Colonic mucosa (tissue), 4 donors: ENCODE measurements at regions not wholly inside any gene's neighbourhood (a gene's known extent, or its start where the extent isn't known, plus 50 kb on each side); places are given as distances from the start of the nearest gene placed in this dataset.

ENCODE experiments used
- DNase-seq: peaks from one replicate; pipeline ENCODE4 v3.0.0-alpha.2; 2020
- H3K27ac ChIP-seq: fragments of 200-600 bp; one replicate; pipeline ENCODE4 v1.8.0; 2021
- H3K27me3 ChIP-seq: fragments of 200-600 bp; one replicate; pipeline ENCODE4 v1.8.0; 2021
- H3K36me3 ChIP-seq: fragments of 200-600 bp; one replicate; pipeline ENCODE4 v1.8.0; 2021
- H3K4me1 ChIP-seq: fragments of 200-600 bp; one replicate; pipeline ENCODE4 v1.8.0; 2021; ENCODE audit warnings: mild to moderate bottlenecking
- H3K4me3 ChIP-seq: fragments of 200-600 bp; one replicate; pipeline ENCODE4 v1.8.0; 2021
- H3K9ac ChIP-seq, 2 donors: one replicate each; pipeline ENCODE4 v1.7.0; 2013; ENCODE audit warnings: control low read depth in 2 of 2, low read depth in 2 of 2, low read length in 2 of 2
- H3K9me3 ChIP-seq: fragments of 200-600 bp; one replicate; pipeline ENCODE4 v1.8.0; 2021
- intact Hi-C: fragments of 100-400 bp; cut with DNase I; formaldehyde crosslinking; loops from one replicate; pipeline ENCODE4 v1.14.1; 2022
- TF ChIP-seq, protein P1 (sequence below): fragments of 200-600 bp; IDR thresholded peaks from one replicate; pipeline ENCODE4 v1.8.0; 2022; ENCODE audit warnings: antibody characterized with exemption, mild to moderate bottlenecking
- donor health status: healthy.
- donor health status: DM: no; HTN: no; CAD: no.
- donor health status: DM: no; HTN: no; CAD: no.

DNA sequence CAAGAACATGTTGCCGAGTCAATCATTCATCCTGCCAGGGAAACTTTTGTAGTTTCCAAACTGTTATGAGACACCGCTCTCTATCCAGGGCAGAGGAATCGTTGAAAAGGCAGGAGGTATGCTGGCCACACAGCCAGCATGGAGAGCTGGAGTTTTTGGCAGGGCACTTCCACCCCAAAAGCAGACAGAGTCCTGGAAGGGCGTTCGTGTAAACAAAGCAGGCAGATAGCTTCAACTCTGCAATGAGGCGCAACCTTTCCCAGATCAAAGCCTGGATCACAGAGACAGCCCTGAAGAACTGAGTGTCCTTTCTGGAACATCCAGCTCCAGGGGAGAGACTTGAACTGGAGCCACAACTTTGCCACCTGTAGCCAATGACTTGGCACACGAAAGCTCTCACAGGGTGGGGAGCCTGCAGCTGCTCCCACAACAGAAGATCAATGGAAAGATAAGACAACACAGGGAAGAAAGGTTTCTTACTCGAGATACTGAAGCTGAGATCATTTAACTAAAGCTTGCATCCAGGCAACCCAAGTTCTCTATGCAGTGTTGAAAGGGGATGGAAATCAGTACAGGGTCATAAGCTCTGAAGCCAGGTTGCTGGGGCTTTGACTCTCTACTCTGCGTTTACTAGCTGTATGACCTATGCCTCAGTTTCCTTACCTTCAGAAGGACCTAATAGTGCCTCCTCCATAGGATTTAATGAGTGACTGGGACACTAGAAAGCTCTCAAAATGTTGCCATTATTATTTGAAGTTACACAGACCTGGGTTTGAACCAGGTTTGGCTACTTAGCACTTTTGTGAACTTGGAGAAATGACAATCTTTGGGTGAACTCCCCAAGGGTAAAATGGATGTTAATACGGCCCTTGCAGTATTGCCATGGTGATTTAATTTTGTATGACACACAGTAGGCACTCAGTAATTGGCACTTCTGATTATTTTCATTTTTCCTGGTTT is 434.8 kb upstream of the NPVF start:
- intact Hi-C loops = no loop called here
- H3K9ac ChIP-seq = no peak overlapping the region
- H3K4me1 ChIP-seq = no peaks in the 10 kb centered on the region
- no peaks in the 10 kb centered on the region for H3K9me3 ChIP-seq
- no peak overlapping the region for H3K4me3 ChIP-seq
- TF ChIP-seq, protein P1, sequence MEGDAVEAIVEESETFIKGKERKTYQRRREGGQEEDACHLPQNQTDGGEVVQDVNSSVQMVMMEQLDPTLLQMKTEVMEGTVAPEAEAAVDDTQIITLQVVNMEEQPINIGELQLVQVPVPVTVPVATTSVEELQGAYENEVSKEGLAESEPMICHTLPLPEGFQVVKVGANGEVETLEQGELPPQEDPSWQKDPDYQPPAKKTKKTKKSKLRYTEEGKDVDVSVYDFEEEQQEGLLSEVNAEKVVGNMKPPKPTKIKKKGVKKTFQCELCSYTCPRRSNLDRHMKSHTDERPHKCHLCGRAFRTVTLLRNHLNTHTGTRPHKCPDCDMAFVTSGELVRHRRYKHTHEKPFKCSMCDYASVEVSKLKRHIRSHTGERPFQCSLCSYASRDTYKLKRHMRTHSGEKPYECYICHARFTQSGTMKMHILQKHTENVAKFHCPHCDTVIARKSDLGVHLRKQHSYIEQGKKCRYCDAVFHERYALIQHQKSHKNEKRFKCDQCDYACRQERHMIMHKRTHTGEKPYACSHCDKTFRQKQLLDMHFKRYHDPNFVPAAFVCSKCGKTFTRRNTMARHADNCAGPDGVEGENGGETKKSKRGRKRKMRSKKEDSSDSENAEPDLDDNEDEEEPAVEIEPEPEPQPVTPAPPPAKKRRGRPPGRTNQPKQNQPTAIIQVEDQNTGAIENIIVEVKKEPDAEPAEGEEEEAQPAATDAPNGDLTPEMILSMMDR = no peak
- H3K36me3 ChIP-seq = no peaks in the 10 kb centered on the region
- DNase-seq = no peak
- H3K27me3 ChIP-seq = no peaks in the 10 kb centered on the region
- no peak overlapping the region for H3K27ac ChIP-seq

DNA sequence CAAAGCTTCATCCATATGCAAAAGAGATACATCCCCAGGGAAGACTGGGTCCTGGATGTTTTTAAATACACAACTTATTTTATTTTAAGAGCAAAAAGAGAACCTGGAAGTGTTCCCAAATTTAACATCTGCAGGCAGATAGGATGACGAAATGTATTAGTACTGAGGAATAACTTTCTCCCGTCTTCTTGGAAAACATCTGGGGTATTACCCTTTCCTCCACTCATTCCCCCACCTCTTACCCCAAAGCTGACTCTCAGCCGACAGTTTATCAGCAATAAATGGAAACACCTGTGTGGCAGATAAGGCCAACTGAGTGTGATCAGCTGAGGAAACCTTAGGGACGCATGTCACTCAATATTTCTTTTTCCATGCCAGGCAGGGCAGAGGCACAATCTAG is 435.6 kb upstream of the NPVF start:
- H3K36me3 ChIP-seq = no peaks in the 10 kb centered on the region
- TF ChIP-seq, protein P1 = no peak
- H3K4me1 ChIP-seq = no peaks in the 10 kb centered on the region
- H3K27ac ChIP-seq = no peak overlapping the region
- no peak overlapping the region for H3K4me3 ChIP-seq
- H3K27me3 ChIP-seq = no peaks in the 10 kb centered on the region
- DNase-seq = no peak
- no peak overlapping the region for H3K9ac ChIP-seq
- no peaks in the 10 kb centered on the region for H3K9me3 ChIP-seq
- intact Hi-C loops = no loop called here

DNA sequence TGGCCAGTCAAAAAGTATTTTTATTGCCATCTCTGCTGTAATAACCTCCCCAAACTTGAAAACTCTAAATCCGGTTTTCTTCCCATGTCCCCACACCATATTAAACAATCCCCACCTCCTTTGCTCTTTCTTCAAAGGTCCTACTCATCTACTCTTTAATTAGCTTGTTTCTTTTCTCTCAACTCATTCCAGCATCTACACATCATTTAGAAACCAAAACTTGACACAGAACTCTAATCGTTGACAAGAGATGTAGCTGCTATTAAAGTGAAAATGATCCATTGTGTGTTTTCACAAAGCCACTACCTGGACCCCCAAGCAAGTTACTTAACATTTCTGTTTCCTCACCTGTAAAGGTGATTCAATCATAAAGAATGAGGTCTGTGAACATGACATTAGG is 436.3 kb upstream of the NPVF start:
- Histone ChIP-seq H3K4me1 (no peaks in the 10 kb centered on the region), H3K9ac (no peak overlapping the region), H3K27me3 (no peaks in the 10 kb centered on the region), H3K4me3 (no peak overlapping the region), H3K36me3 (no peaks in the 10 kb centered on the region), H3K27ac (no peak overlapping the region), H3K9me3 (no peaks in the 10 kb centered on the region)
- intact Hi-C loops = no loop called here
- TF ChIP-seq, protein P1 = no peak
- no peak for DNase-seq

DNA sequence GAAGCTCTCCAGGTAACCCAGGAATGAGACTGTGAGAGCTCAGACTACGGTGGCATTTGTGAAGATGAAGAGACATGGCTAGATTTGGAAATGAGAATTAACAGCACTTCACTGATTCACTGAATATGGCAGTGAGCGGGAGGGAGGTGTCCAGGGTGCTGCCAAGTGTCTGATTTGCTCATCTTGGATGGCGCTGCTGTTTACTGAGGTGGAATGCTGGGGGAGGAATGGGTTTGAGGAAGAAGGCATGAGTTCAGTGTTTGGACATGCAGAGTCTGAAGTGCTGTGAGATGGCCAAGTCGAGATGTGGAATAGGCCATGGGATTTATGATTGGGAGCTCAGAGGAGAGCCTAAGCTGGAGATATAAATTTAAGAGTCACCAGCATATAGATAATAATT is 437.1 kb upstream of the NPVF start:
- Histone ChIP-seq H3K9ac (no peak overlapping the region), H3K27me3 (no peaks in the 10 kb centered on the region), H3K4me1 (no peaks in the 10 kb centered on the region), H3K36me3 (no peaks in the 10 kb centered on the region), H3K27ac (no peak overlapping the region), H3K4me3 (no peak overlapping the region), H3K9me3 (no peaks in the 10 kb centered on the region)
- DNase-seq = no peak
- TF ChIP-seq, protein P1 = no peak
- intact Hi-C loops = no loop called here

DNA sequence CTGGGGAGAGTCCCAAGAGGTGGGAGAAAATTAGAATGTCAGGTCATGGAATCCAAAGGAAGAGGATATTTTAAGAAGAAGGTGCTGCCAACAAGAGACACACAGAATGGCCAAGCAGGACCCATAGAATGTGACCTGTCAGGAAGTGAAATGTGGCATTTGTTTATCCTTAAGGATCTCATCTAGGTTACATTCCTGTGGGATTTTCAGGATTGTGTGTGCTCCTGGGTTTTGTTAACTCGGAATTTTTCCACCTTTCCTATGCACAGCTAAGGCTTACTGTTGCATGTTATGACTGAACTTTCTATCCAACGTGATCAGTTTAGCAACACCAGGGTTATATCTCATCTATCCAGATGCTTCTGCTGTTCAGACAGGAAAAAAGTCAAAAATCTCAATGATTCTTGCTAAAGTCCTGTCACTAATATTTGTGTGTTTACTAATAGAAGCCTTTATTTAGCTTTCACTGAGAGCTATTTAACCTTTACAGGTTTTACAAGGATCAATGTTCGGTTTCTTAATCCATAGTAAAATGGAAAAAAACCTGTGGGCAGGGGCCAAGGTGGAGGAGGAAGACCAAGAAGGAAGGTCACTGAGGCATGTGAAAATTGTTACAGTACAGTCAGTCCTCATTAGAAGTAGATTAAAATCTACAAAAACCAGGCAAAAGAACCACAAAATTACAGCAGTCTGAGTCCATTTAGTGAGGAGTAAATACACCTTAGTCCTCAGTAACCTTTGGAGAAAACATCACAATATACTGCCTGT is 437.8 kb upstream of the NPVF start:
- intact Hi-C loops = no loop called here
- Histone ChIP-seq H3K4me1 (no peaks in the 10 kb centered on the region), H3K27ac (no peak overlapping the region), H3K9ac (no peak overlapping the region), H3K9me3 (no peaks in the 10 kb centered on the region), H3K36me3 (no peaks in the 10 kb centered on the region), H3K27me3 (no peaks in the 10 kb centered on the region), H3K4me3 (no peak overlapping the region)
- TF ChIP-seq, protein P1 = no peak
- DNase-seq = no peak
